H1 (cell line): ENCODE measurements at regions not wholly inside any gene's neighbourhood (a gene's known extent, or its start where the extent isn't known, plus 50 kb on each side); places are given as distances from the start of the nearest gene placed in this dataset.

Source experiments
- CBX5 ChIP-seq: fragments of 300-800, 300-1000 bp; sonication (generic); IDR thresholded peaks from 2 replicates; pipeline ENCODE4 v1.7.1; 2016; ENCODE audit warnings: antibody characterized with exemption, low read length, low read depth
- CEBPB ChIP-seq: IDR thresholded peaks from 2 replicates; pipeline ENCODE4 v1.6.1; 2012; ENCODE audit warnings: low read depth, low read length
- EP300 ChIP-seq, 2 experiments: IDR thresholded peaks; 1 replicate in 1 of 2; 2 replicates in 1 of 2; pipeline ENCODE4 v1.6.1; 2011 to 2012; ENCODE audit warnings: low read depth in 2 of 2, low read length in 2 of 2, mild to moderate bottlenecking in 2 of 2, borderline replicate concordance in 1 of 2, inconsistent platforms in 1 of 2, moderate library complexity in 1 of 2
- KDM5A ChIP-seq: fragments of 200-600 bp; IDR thresholded peaks from 2 replicates; pipeline ENCODE4 v1.7.1; 2012; ENCODE audit warnings: mild to moderate bottlenecking, low read length, inconsistent platforms, mixed read lengths
- NANOG ChIP-seq: IDR thresholded peaks from 2 replicates; pipeline ENCODE4 v1.6.1; 2011; ENCODE audit warnings: low read length, low read depth, mild to moderate bottlenecking, inconsistent platforms; ENCODE audit not compliant: insufficient read depth, poor library complexity, severe bottlenecking
- POU5F1 ChIP-seq: IDR thresholded peaks from 2 replicates; pipeline ENCODE4 v1.6.1; 2011; ENCODE audit warnings: low read depth, mild to moderate bottlenecking, low read length, moderate library complexity
- RFX5 ChIP-seq: IDR thresholded peaks from 2 replicates; pipeline ENCODE4 v1.6.1; 2011; ENCODE audit warnings: low read depth, low read length, improper control_type of control experiment, borderline replicate concordance
- SP2 ChIP-seq: IDR thresholded peaks from 2 replicates; pipeline ENCODE4 v1.6.1; 2012; ENCODE audit warnings: mild to moderate bottlenecking, low read length, inconsistent platforms
- TAF7 ChIP-seq: optimal IDR thresholded peaks from 2 replicates; pipeline ENCODE3; 2011; ENCODE audit warnings: low read depth, mild to moderate bottlenecking, inconsistent platforms, low read length, moderate library complexity, borderline replicate concordance
- TCF12 ChIP-seq: IDR thresholded peaks from 2 replicates; pipeline ENCODE4 v1.6.1; 2011; ENCODE audit warnings: low read depth, mild to moderate bottlenecking, low read length
- TF ChIP-seq, protein P1 (sequence below): fragments of 300-600 bp; sonication (generic); IDR thresholded peaks from 2 replicates; pipeline ENCODE4 v1.7.1; 2012; ENCODE audit warnings: low read length, moderate library complexity, mild to moderate bottlenecking, inconsistent platforms; ENCODE audit not compliant: insufficient replicate concordance

- TF ChIP-seq, protein P1, sequence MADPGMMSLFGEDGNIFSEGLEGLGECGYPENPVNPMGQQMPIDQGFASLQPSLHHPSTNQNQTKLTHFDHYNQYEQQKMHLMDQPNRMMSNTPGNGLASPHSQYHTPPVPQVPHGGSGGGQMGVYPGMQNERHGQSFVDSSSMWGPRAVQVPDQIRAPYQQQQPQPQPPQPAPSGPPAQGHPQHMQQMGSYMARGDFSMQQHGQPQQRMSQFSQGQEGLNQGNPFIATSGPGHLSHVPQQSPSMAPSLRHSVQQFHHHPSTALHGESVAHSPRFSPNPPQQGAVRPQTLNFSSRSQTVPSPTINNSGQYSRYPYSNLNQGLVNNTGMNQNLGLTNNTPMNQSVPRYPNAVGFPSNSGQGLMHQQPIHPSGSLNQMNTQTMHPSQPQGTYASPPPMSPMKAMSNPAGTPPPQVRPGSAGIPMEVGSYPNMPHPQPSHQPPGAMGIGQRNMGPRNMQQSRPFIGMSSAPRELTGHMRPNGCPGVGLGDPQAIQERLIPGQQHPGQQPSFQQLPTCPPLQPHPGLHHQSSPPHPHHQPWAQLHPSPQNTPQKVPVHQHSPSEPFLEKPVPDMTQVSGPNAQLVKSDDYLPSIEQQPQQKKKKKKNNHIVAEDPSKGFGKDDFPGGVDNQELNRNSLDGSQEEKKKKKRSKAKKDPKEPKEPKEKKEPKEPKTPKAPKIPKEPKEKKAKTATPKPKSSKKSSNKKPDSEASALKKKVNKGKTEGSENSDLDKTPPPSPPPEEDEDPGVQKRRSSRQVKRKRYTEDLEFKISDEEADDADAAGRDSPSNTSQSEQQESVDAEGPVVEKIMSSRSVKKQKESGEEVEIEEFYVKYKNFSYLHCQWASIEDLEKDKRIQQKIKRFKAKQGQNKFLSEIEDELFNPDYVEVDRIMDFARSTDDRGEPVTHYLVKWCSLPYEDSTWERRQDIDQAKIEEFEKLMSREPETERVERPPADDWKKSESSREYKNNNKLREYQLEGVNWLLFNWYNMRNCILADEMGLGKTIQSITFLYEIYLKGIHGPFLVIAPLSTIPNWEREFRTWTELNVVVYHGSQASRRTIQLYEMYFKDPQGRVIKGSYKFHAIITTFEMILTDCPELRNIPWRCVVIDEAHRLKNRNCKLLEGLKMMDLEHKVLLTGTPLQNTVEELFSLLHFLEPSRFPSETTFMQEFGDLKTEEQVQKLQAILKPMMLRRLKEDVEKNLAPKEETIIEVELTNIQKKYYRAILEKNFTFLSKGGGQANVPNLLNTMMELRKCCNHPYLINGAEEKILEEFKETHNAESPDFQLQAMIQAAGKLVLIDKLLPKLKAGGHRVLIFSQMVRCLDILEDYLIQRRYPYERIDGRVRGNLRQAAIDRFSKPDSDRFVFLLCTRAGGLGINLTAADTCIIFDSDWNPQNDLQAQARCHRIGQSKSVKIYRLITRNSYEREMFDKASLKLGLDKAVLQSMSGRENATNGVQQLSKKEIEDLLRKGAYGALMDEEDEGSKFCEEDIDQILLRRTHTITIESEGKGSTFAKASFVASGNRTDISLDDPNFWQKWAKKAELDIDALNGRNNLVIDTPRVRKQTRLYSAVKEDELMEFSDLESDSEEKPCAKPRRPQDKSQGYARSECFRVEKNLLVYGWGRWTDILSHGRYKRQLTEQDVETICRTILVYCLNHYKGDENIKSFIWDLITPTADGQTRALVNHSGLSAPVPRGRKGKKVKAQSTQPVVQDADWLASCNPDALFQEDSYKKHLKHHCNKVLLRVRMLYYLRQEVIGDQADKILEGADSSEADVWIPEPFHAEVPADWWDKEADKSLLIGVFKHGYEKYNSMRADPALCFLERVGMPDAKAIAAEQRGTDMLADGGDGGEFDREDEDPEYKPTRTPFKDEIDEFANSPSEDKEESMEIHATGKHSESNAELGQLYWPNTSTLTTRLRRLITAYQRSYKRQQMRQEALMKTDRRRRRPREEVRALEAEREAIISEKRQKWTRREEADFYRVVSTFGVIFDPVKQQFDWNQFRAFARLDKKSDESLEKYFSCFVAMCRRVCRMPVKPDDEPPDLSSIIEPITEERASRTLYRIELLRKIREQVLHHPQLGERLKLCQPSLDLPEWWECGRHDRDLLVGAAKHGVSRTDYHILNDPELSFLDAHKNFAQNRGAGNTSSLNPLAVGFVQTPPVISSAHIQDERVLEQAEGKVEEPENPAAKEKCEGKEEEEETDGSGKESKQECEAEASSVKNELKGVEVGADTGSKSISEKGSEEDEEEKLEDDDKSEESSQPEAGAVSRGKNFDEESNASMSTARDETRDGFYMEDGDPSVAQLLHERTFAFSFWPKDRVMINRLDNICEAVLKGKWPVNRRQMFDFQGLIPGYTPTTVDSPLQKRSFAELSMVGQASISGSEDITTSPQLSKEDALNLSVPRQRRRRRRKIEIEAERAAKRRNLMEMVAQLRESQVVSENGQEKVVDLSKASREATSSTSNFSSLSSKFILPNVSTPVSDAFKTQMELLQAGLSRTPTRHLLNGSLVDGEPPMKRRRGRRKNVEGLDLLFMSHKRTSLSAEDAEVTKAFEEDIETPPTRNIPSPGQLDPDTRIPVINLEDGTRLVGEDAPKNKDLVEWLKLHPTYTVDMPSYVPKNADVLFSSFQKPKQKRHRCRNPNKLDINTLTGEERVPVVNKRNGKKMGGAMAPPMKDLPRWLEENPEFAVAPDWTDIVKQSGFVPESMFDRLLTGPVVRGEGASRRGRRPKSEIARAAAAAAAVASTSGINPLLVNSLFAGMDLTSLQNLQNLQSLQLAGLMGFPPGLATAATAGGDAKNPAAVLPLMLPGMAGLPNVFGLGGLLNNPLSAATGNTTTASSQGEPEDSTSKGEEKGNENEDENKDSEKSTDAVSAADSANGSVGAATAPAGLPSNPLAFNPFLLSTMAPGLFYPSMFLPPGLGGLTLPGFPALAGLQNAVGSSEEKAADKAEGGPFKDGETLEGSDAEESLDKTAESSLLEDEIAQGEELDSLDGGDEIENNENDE, result no peak
- no peak for TF ChIP-seq SP2
- no peak for TF ChIP-seq RFX5
- TF ChIP-seq TAF7, result no peak
- TF ChIP-seq POU5F1, result no peak
- no peak for TF ChIP-seq TCF12
- no peak for TF ChIP-seq NANOG
- no peak for TF ChIP-seq EP300 (IDR thresholded peaks at IDR 0.05; ENCODE audit: borderline replicate concordance in 1 of 2, low read depth in 2 of 2, low read length in 2 of 2)
- no peak for TF ChIP-seq CEBPB
- no peak for TF ChIP-seq KDM5A
- TF ChIP-seq CBX5, result no peak
Measured at GRCh38 chr11:115653076-115653475, 148.9 kb upstream of the CADM1 start (continued).
